Heart right ventricle (tissue), 16 donors: ENCODE measurements at regions not wholly inside any gene's neighbourhood (a gene's known extent, or its start where the extent isn't known, plus 50 kb on each side); places are given as distances from the start of the nearest gene placed in this dataset.

Experiments used
- ATAC-seq, 8 donors: fragments of 200-7000 bp; cut with Tn5 transposase; one replicate each; pipeline ENCODE4 v1.9.1; 2020; ENCODE audit warnings: mild to moderate bottlenecking in 8 of 8, moderate library complexity in 8 of 8, moderate number of reproducible peaks in 1 of 8
- DNase-seq, 2 donors: peaks; one replicate each; pipeline ENCODE4 v3.0.0-alpha.2; 2020
- H3K27ac ChIP-seq, 10 donors: fragments of 200-600 bp; sonication (generic) in 2 of 10; one replicate each; pipeline versions ENCODE4 v1.5.0 to v1.8.0; 2020 to 2022; ENCODE audit warnings: mild to moderate bottlenecking in 3 of 10
- H3K27me3 ChIP-seq, 7 donors: fragments of 200-600 bp; one replicate each; pipeline ENCODE4 v1.8.0; 2021 to 2022; ENCODE audit warnings: mild to moderate bottlenecking in 2 of 7
- H3K36me3 ChIP-seq, 9 donors: fragments of 200-600 bp; sonication (generic) in 1 of 9; one replicate each; pipeline versions ENCODE4 v1.5.0 to v1.8.0; 2020 to 2022; ENCODE audit warnings: mild to moderate bottlenecking in 2 of 9
- H3K4me1 ChIP-seq, 9 donors: fragments of 200-600 bp; sonication (generic) in 1 of 9; one replicate each; pipeline versions ENCODE4 v1.5.0 to v1.8.0; 2020 to 2022; ENCODE audit warnings: mild to moderate bottlenecking in 4 of 9
- H3K4me3 ChIP-seq, 10 donors: fragments of 200-600 bp; sonication (generic) in 2 of 10; one replicate each; pipeline versions ENCODE4 v1.5.0 to v1.8.0; 2020 to 2022; ENCODE audit warnings: mild to moderate bottlenecking in 7 of 10, moderate library complexity in 2 of 10
- H3K9me3 ChIP-seq, 11 donors: fragments of 200-600 bp in 10 of 11; sonication (generic) in 2 of 11; one replicate each; pipeline versions ENCODE4 v1.5.0 to v1.8.0; 2013 to 2022; ENCODE audit warnings: mild to moderate bottlenecking in 2 of 11, control low read depth in 1 of 11, moderate library complexity in 1 of 11
- WGBS, 2 donors: extraction: QIAGEN DNeasy Blood & Tissue Kit; methylation state at CpG; one replicate each; pipeline ENCODE4 v1.1.7; 2013; ENCODE audit warnings: inconsistent platforms in 1 of 2; 5-methylcytosine and 5-hydroxymethylcytosine counted together
- intact Hi-C, 10 donors: fragments of 100-400 bp; cut with DNase I; formaldehyde crosslinking; loops; one replicate each; pipeline versions ENCODE4 v1.11.1 to v1.14.2; 2022
- TF ChIP-seq, protein P1 (sequence below), 9 donors: fragments of 200-600 bp; sonication (generic) in 2 of 9; IDR thresholded peaks; one replicate each; pipeline versions ENCODE4 v1.5.0 to v1.8.0; 2021 to 2022; ENCODE audit warnings: antibody characterized with exemption in 9 of 9, mild to moderate bottlenecking in 5 of 9, moderate library complexity in 1 of 9
- donor health status: Arrhythmogenic right ventricular cardiomyopathy.
- donor health status: ischemic (EF 13 %, LVEDD 7.1; RV severe dilation, severe dysfunction).
- donor health status: healthy with polysubstance abuse.
- donor health status: DM: no; HTN: yes; CAD: no.
- donor health status: DM: no; HTN: no; CAD: no.
- donor health status: ischemic (EF 25% LVEDD 6.9; RV normal size, moderate dysfunction).
- donor health status: ischemic (EF 25% LVEDD 5.7; RV mildly dilated, moderate dysfunction).
- donor health status: healthy.
- donor health status: DM: yes; HTN: yes; CAD: no.
- donor health status: Ischemic cardiomyopathy.
- donor health status: ischemic (EF 35%, LVEDD 5.7; RV mildly dilated, moderate dysfunction).
- donor health status: nonischemic (EF 11% LVEDD 7.7; RV severe dilation, severe dysfunction).
- donor health status: DM: yes; HTN: yes; CAD: no.
- donor health status: PGD.
- donor health status: ischemic (EF 29% LVEDD 5.4; RV normal size, mild dysfunction).
- donor health status: nonischemic (EF 23%, LVEDD 6.1; RV moderate dilation, normal function).

DNA sequence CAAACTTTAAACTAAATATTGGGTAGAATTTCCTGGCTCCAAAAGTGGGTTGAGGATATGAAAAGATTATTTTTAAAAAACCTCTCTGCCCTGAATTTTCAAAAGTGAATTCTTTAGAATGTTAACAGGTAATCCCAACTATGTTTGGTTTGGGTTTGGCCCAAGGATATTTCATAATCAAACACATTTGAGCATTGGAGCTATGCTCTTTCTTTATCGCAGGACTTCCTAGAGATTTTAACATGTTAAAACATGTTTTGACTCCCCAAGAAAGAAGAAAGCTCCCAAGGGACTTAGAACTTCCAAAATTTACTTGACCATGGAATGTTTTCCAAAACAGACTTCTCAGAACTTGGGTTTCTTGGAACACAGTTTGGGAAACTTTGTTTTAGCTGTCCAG, 75.6 kb upstream of the SYNPR start:
- no peak overlapping the region for H3K27ac ChIP-seq
- 80 to 82% methylated on average over 1 of the region's 1 CpG for WGBS, 2 donors
- H3K27me3 ChIP-seq: peaks cover 0 to 3% (median 0%) of the 10 kb centered on the region in 7 donors
- intact Hi-C loops: no loop called here
- no peaks in the 10 kb centered on the region for H3K36me3 ChIP-seq
- no peaks in the 10 kb centered on the region for H3K9me3 ChIP-seq
- ATAC-seq: no peak
- H3K4me1 ChIP-seq: no peaks in the 10 kb centered on the region
- TF ChIP-seq, protein P1, sequence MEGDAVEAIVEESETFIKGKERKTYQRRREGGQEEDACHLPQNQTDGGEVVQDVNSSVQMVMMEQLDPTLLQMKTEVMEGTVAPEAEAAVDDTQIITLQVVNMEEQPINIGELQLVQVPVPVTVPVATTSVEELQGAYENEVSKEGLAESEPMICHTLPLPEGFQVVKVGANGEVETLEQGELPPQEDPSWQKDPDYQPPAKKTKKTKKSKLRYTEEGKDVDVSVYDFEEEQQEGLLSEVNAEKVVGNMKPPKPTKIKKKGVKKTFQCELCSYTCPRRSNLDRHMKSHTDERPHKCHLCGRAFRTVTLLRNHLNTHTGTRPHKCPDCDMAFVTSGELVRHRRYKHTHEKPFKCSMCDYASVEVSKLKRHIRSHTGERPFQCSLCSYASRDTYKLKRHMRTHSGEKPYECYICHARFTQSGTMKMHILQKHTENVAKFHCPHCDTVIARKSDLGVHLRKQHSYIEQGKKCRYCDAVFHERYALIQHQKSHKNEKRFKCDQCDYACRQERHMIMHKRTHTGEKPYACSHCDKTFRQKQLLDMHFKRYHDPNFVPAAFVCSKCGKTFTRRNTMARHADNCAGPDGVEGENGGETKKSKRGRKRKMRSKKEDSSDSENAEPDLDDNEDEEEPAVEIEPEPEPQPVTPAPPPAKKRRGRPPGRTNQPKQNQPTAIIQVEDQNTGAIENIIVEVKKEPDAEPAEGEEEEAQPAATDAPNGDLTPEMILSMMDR (IDR thresholded peaks at IDR 0.05): no peak
- no peak for DNase-seq
- H3K4me3 ChIP-seq: no peak overlapping the region

DNA sequence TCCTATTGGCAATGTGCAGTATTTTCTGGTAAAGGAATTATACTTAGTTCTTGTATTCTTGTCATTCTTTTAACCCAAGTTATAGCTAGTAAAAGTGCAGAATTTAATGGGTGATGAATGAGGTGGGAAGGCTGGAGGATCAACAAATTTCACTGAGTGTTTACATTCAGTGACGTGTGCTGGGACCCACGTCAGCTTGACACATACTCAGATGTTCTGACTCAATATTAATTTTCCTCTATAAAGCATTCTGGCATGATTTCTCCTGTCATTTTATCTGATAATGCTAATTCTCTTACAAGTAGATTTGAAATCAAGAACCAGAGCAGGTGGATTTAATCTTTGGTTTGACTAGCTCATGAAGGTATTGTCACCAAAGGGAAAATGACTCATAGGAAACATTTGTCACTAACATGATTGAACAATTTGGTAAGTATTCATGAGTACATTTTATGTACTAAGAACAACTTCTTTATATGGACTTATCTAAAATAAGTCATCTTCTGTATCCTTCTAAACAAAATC, 71.0 kb upstream of the SYNPR start:
- Histone ChIP-seq H3K36me3 (no peaks in the 10 kb centered on the region), H3K4me3 (no peak overlapping the region), H3K9me3 (no peaks in the 10 kb centered on the region), H3K27me3 (peaks cover 0 to 5% (median 0%) of the 10 kb centered on the region in 7 donors), H3K27ac (no peak overlapping the region), H3K4me1 (no peaks in the 10 kb centered on the region)
- TF ChIP-seq, protein P1 (IDR thresholded peaks at IDR 0.05): no peak
- intact Hi-C loops: no loop called here
- DNase-seq (no peak), ATAC-seq (no peak)
- 75 to 78% methylated on average over 2 of the region's 2 CpGs for WGBS, 2 donors

DNA sequence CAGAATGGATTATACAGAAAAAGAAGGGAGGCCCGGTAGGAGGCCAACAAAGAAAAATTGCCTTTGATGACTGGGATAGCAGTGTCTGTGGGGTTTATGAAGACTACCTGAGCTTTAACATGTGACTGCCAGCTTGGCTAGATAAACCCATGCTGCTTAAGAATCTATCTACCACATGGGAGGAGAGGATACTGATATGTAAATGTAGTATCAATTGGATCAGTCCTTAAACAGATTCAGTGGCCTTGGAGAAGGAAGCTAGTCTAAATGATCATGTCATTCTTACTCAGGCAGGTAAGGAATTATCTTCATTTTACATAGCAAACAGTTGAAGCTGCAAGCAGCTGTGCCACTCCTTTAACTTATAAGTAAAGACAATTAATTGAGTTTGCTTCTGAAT, 50.0 kb upstream of the SYNPR start:
- no peaks in the 10 kb centered on the region for H3K4me1 ChIP-seq
- 44 to 67% methylated on average over 1 of the region's 1 CpG for WGBS, 2 donors
- no peaks in the 10 kb centered on the region for H3K9me3 ChIP-seq
- H3K36me3 ChIP-seq: no peaks in the 10 kb centered on the region
- DNase-seq (no peak), ATAC-seq (no peak)
- intact Hi-C loops: loop anchor here in 5 of 10 donors (5.0 to 10.0 kb wide), 3 partner anchors 563 to 893 kb away; no protein-coding TSS in a partner anchor
- H3K27ac ChIP-seq: no peak overlapping the region
- H3K27me3 ChIP-seq: no peaks in the 10 kb centered on the region
- H3K4me3 ChIP-seq: no peak overlapping the region
- TF ChIP-seq, protein P1 (IDR thresholded peaks at IDR 0.05): no peak
